Activated gamma-delta T cell treated with Interleukin-2 at 50 U/mL for 16 hours (primary cell): ENCODE measurements at regions not wholly inside any gene's neighbourhood (a gene's known extent, or its start where the extent isn't known, plus 50 kb on each side); places are given as distances from the start of the nearest gene placed in this dataset.

ENCODE experiments used
- DNase-seq: peaks from one replicate; pipeline ENCODE4 v3.0.0-alpha.2; 2020

GRCh38 chr16:51762081-51762996 is 611.3 kb upstream of the SALL1 start:
- DNase-seq, result no peak

GRCh38 chr16:51761001-51761400 is 609.9 kb upstream of the SALL1 start:
- DNase-seq, result no peak

GRCh38 chr16:51759999-51760398 is 608.9 kb upstream of the SALL1 start:
- no peak for DNase-seq

GRCh38 chr16:51759329-51759728 is 608.3 kb upstream of the SALL1 start:
- no peak for DNase-seq

GRCh38 chr16:51757921-51758479 is 606.9 kb upstream of the SALL1 start:
- DNase-seq, result no peak

GRCh38 chr16:51757505-51757904 is 606.4 kb upstream of the SALL1 start:
- DNase-seq, result no peak

- no peak for DNase-seq
Measured at GRCh38 chr16:51757124-51757470, 606.0 kb upstream of the SALL1 start.

GRCh38 chr16:51756447-51757123 is 605.5 kb upstream of the SALL1 start:
- DNase-seq, result no peak

GRCh38 chr16:51755577-51756355 is 604.7 kb upstream of the SALL1 start:
- DNase-seq, result no peak

- DNase-seq, result no peak
Measured at GRCh38 chr16:51755039-51755501, 604.0 kb upstream of the SALL1 start.

- no peak for DNase-seq
Measured at GRCh38 chr16:51753467-51754127, 602.5 kb upstream of the SALL1 start.

GRCh38 chr16:51752438-51752995 is 601.4 kb upstream of the SALL1 start:
- DNase-seq, result no peak

GRCh38 chr16:51747329-51747728 is 596.3 kb upstream of the SALL1 start:
- DNase-seq, result no peak

GRCh38 chr16:51734220-51734619 is 583.1 kb upstream of the SALL1 start:
- DNase-seq, result no peak

GRCh38 chr16:51733181-51733580 is 582.1 kb upstream of the SALL1 start:
- DNase-seq, result no peak

GRCh38 chr16:51731160-51731559 is 580.1 kb upstream of the SALL1 start:
- no peak for DNase-seq

- DNase-seq, result no peak
Measured at GRCh38 chr16:51723036-51723724, 572.1 kb upstream of the SALL1 start.

GRCh38 chr16:51722467-51722866 is 571.4 kb upstream of the SALL1 start:
- no peak for DNase-seq

GRCh38 chr16:51719376-51719775 is 568.3 kb upstream of the SALL1 start:
- DNase-seq, result no peak

- DNase-seq, result no peak
Measured at GRCh38 chr16:51716195-51716594, 565.1 kb upstream of the SALL1 start.

GRCh38 chr16:51713502-51713901 is 562.4 kb upstream of the SALL1 start:
- DNase-seq, result no peak
